SK-N-SH (cell line): ENCODE measurements at regions not wholly inside any gene's neighbourhood (a gene's known extent, or its start where the extent isn't known, plus 50 kb on each side); places are given as distances from the start of the nearest gene placed in this dataset.

Source experiments
- CTCF ChIA-PET: fragments of 300-600, 350-600 bp; formaldehyde crosslinking; extraction: SDS; loops from one replicate; lab custom pipeline; 2021; lab: Yijun Ruan, JAX
- POLR2A ChIA-PET: fragments of 350-600 bp; sonication (Branson Sonifier 250); formaldehyde crosslinking; extraction: SDS; loops from one replicate; lab custom pipeline; 2020; ENCODE audit warnings: antibody characterized with exemption, inconsistent platforms; lab: Yijun Ruan, JAX
- DNase-seq: peaks from one replicate; pipeline ENCODE4 v3.0.0; 2012
- H2AFZ ChIP-seq: fragments of 200-600 bp; sonication (generic); 2 replicates; pipeline ENCODE4 v1.8.1; 2016; ENCODE audit warnings: antibody characterized with exemption, mild to moderate bottlenecking, low read depth
- H3F3A ChIP-seq: fragments of 200-600 bp; sonication (generic); replicated peaks from 2 replicates; pipeline ENCODE3; 2016; ENCODE audit warnings: antibody characterized with exemption, mild to moderate bottlenecking; ENCODE audit not compliant: insufficient read depth
- H3K27ac ChIP-seq, 2 experiments: fragments of 200-500 bp in 1 of 2; fragments of 200-600 bp in 1 of 2; sonication (Bioruptor generic) in 1 of 2; sonication (generic), shearing (Covaris generic) in 1 of 2; 2 replicates each; pipeline versions ENCODE4 v1.5.1 to v1.6.1; 2014 to 2016; ENCODE audit warnings: low read depth in 2 of 2, inconsistent platforms in 1 of 2, low read length in 1 of 2, mild to moderate bottlenecking in 1 of 2, mixed read lengths in 1 of 2
- H3K27me3 ChIP-seq: fragments of 200-600 bp; sonication (generic), shearing (Covaris generic); 2 replicates; pipeline ENCODE4 v1.6.1; 2016; ENCODE audit warnings: mixed run types; ENCODE audit not compliant: insufficient read depth
- H3K36me3 ChIP-seq, 2 experiments: fragments of 200-500 bp in 1 of 2; fragments of 200-600 bp in 1 of 2; sonication (Bioruptor generic) in 1 of 2; sonication (generic) in 1 of 2; replicated peaks in 1 of 2; 2 replicates each; pipeline versions ENCODE3 to v1.5.1; 2014 to 2016; ENCODE audit warnings: low read length in 1 of 2, mild to moderate bottlenecking in 1 of 2; ENCODE audit not compliant: insufficient read depth in 2 of 2, control insufficient read depth in 1 of 2
- H3K4me1 ChIP-seq, 2 experiments: fragments of 200-500 bp in 1 of 2; fragments of 200-600 bp in 1 of 2; sonication (Bioruptor generic) in 1 of 2; sonication (generic), shearing (Covaris generic) in 1 of 2; 2 replicates each; pipeline versions ENCODE4 v1.5.1 to v1.6.1; 2014 to 2016; ENCODE audit warnings: low read depth in 1 of 2, low read length in 1 of 2, mixed run types in 1 of 2; ENCODE audit not compliant: insufficient read depth in 2 of 2, control insufficient read depth in 1 of 2
- H3K4me2 ChIP-seq: fragments of 200-600 bp; sonication (generic), shearing (Covaris generic); 2 replicates; pipeline ENCODE4 v1.6.1; 2017; ENCODE audit warnings: mixed run types
- H3K4me3 ChIP-seq, 2 experiments: fragments of 200-500 bp in 1 of 2; fragments of 200-600 bp in 1 of 2; sonication (Bioruptor generic) in 1 of 2; sonication (generic), shearing (Covaris generic) in 1 of 2; 2 replicates each; pipeline versions ENCODE4 v1.5.1 to v1.8.1; 2014 to 2016; ENCODE audit warnings: low read depth in 2 of 2, inconsistent platforms in 1 of 2, low read length in 1 of 2, mild to moderate bottlenecking in 1 of 2, mixed read lengths in 1 of 2, moderate library complexity in 1 of 2
- H3K79me2 ChIP-seq: fragments of 200-600 bp; sonication (generic); 2 replicates; pipeline ENCODE4 v1.8.1; 2017; ENCODE audit warnings: mild to moderate bottlenecking; ENCODE audit not compliant: insufficient read depth
- H3K9ac ChIP-seq: fragments of 200-600 bp; sonication (generic); 2 replicates; pipeline ENCODE4 v1.6.1; 2017; ENCODE audit warnings: mixed run types
- H3K9me2 ChIP-seq: fragments of 200-600 bp; sonication (generic); 2 replicates; pipeline ENCODE4 v1.6.1; 2017; ENCODE audit warnings: mixed run types
- H3K9me3 ChIP-seq: fragments of 200-600 bp; sonication (generic); 2 replicates; pipeline ENCODE4 v1.6.1; 2017; ENCODE audit warnings: mixed run types, mild to moderate bottlenecking, moderate library complexity
- H4K20me1 ChIP-seq: fragments of 200-600 bp; sonication (generic); 2 replicates; pipeline ENCODE4 v1.6.1; 2017; ENCODE audit warnings: mild to moderate bottlenecking, mixed run types; ENCODE audit not compliant: insufficient read depth
- CHD2 ChIP-seq: fragments of 150-350 bp; IDR thresholded peaks from 2 replicates; pipeline ENCODE4 v1.6.1; 2018; ENCODE audit warnings: low read length; ENCODE audit not compliant: partially characterized antibody
- ELF1 ChIP-seq: IDR thresholded peaks from 2 replicates; pipeline ENCODE4 v1.4.0; 2012
- EP300 ChIP-seq, 2 experiments: IDR thresholded peaks; 2 replicates each; pipeline versions ENCODE4 v1.4.0 to v1.6.1; 2012; ENCODE audit warnings: borderline replicate concordance in 1 of 2, low read depth in 1 of 2, low read length in 1 of 2
- FOXM1 ChIP-seq: IDR thresholded peaks from 2 replicates; pipeline ENCODE4 v1.4.0; 2012; ENCODE audit warnings: low read depth, mild to moderate bottlenecking
- GABPA ChIP-seq: IDR thresholded peaks from 2 replicates; pipeline ENCODE4 v1.4.0; 2012; ENCODE audit warnings: low read depth, mild to moderate bottlenecking
- GATA2 ChIP-seq: sonication (generic); formaldehyde crosslinking; IDR thresholded peaks from 2 replicates; pipeline ENCODE4 v1.5.0; 2020; ENCODE audit warnings: mild to moderate bottlenecking, missing genetic modification reagents
- MEF2A ChIP-seq: IDR thresholded peaks from 2 replicates; pipeline ENCODE4 v1.4.0; 2012; ENCODE audit warnings: low read depth, borderline replicate concordance
- MXI1 ChIP-seq: IDR thresholded peaks from 2 replicates; pipeline ENCODE4 v1.6.1; 2012; ENCODE audit warnings: mild to moderate bottlenecking, low read depth, low read length, improper control_type of control experiment
- RAD21 ChIP-seq: IDR thresholded peaks from 2 replicates; pipeline ENCODE4 v1.6.1; 2012; ENCODE audit warnings: mild to moderate bottlenecking, low read length
- RFX5 ChIP-seq: IDR thresholded peaks from 2 replicates; pipeline ENCODE4 v1.6.1; 2012; ENCODE audit warnings: mild to moderate bottlenecking, improper control_type of control experiment, low read length
- TEAD4 ChIP-seq: IDR thresholded peaks from 2 replicates; pipeline ENCODE4 v1.4.0; 2012; ENCODE audit warnings: mild to moderate bottlenecking, borderline replicate concordance; ENCODE audit not compliant: insufficient read depth
- YY1 ChIP-seq: IDR thresholded peaks from 2 replicates; pipeline ENCODE4 v1.4.0; 2012; ENCODE audit warnings: low read depth, mild to moderate bottlenecking
- WGBS: methylation state at CpG from one replicate; pipeline ENCODE4 v1.1.6; 2017; ENCODE audit warnings: low lambda C conversion rate; 5-methylcytosine and 5-hydroxymethylcytosine counted together
- TF ChIP-seq, protein P1 (sequence below): IDR thresholded peaks from 2 replicates; pipeline ENCODE4 v1.4.0; 2012; ENCODE audit warnings: low read depth
- TF ChIP-seq, protein P2 (sequence below): IDR thresholded peaks from 2 replicates; pipeline ENCODE4 v1.4.0; 2012; ENCODE audit warnings: low read depth, borderline replicate concordance
- TF ChIP-seq, protein P3 (sequence below): fragments of 150-350 bp; IDR thresholded peaks from 2 replicates; pipeline ENCODE4 v1.6.1; 2016; ENCODE audit warnings: mild to moderate bottlenecking, low read depth, low read length
- TF ChIP-seq, protein P4 (sequence below): fragments of 150-350 bp; IDR thresholded peaks from 2 replicates; pipeline ENCODE4 v1.6.1; 2017; ENCODE audit warnings: antibody characterized with exemption, low read length, low read depth, borderline replicate concordance
- TF ChIP-seq, protein P5 (sequence below): IDR thresholded peaks from 2 replicates; pipeline ENCODE4 v1.6.1; 2012; ENCODE audit warnings: mild to moderate bottlenecking, low read depth, low read length, moderate library complexity

DNA sequence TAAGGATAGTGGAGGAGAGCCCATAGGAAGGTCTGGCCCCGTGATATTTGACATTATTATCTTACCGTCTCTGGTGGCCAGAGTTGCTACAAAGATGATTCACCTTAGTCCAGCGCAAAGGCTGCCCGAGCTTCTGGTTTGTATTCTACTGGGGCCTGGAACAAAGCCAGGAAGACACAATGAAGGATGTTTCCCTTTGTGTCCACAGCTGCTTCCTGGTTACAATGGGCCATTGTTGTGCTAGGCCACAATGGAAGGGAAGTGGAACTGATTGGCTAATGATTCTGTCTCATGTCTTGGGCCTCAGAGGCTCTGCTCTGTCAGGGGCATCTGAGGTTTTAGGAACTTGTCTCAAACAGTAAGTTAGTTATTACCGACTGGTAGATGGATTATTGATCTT, 132.2 kb downstream of the TDRD15 start:
- H3K36me3 ChIP-seq: no peaks in the 10 kb centered on the region
- POLR2A ChIA-PET: no interaction called here
- H3K4me3 ChIP-seq: no peak overlapping the region
- TF ChIP-seq RFX5 (no peak), TEAD4 (no peak), MEF2A (no peak), ELF1 (no peak), RAD21 (no peak), GABPA (no peak), GATA2 (CRISPR knock-in tag) (no peak)
- TF ChIP-seq, protein P1, sequence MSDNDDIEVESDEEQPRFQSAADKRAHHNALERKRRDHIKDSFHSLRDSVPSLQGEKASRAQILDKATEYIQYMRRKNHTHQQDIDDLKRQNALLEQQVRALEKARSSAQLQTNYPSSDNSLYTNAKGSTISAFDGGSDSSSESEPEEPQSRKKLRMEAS: no peak
- TF ChIP-seq, protein P2, sequence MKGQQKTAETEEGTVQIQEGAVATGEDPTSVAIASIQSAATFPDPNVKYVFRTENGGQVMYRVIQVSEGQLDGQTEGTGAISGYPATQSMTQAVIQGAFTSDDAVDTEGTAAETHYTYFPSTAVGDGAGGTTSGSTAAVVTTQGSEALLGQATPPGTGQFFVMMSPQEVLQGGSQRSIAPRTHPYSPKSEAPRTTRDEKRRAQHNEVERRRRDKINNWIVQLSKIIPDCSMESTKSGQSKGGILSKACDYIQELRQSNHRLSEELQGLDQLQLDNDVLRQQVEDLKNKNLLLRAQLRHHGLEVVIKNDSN: no peak
- TF ChIP-seq, protein P3, sequence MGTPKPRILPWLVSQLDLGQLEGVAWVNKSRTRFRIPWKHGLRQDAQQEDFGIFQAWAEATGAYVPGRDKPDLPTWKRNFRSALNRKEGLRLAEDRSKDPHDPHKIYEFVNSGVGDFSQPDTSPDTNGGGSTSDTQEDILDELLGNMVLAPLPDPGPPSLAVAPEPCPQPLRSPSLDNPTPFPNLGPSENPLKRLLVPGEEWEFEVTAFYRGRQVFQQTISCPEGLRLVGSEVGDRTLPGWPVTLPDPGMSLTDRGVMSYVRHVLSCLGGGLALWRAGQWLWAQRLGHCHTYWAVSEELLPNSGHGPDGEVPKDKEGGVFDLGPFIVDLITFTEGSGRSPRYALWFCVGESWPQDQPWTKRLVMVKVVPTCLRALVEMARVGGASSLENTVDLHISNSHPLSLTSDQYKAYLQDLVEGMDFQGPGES: no peak
- DNase-seq: no peak
- peaks cover 0 to 25% of the 10 kb centered on the region in 2 experiments; a peak in 2 of 4 replicates for H3K4me1 ChIP-seq
- no peaks in the 10 kb centered on the region for H3K79me2 ChIP-seq
- H3K4me2 ChIP-seq: no peak overlapping the region
- no peaks in the 10 kb centered on the region for H4K20me1 ChIP-seq
- no peak overlapping the region for H2AFZ ChIP-seq
- H3K9ac ChIP-seq: no peak overlapping the region
- H3K9me3 ChIP-seq: no peaks in the 10 kb centered on the region
- no peaks in the 10 kb centered on the region for H3F3A ChIP-seq
- 25% methylated on average over 5 of the region's 5 CpGs for WGBS
- CTCF ChIA-PET: interaction anchor here (1.1 kb wide), 1 partner anchor 50 kb away, joined by 4 read pairs; no protein-coding TSS in a partner anchor
- no peaks in the 10 kb centered on the region for H3K27me3 ChIP-seq
- no peak overlapping the region for H3K27ac ChIP-seq
- no peaks in the 10 kb centered on the region for H3K9me2 ChIP-seq

DNA sequence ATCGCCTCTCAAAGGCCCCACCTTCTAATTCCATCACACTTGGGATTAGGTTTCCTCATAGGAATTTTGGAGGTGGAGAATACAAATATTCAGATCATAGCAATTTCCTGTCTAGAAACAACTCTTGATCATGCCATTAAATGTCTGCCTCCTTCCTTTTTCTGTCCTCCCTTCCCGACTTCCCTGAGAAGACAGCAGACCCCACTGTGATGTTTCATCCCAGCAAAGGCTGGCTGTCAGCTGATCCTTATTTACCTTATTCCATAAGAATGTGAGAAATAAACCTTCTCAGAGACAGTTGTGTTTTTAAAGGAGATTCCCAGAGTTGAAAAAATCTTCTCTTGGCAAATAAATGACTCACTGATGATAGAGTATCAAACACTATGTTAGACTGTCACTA, 133.9 kb downstream of the TDRD15 start:
- Histone ChIP-seq H3K27me3 (no peaks in the 10 kb centered on the region), H3K27ac (peak overlapping the region in 1 of 2 experiments; percentile 45; a peak in 2 of 4 replicates), H3K4me3 (no peak overlapping the region), H3K36me3 (no peaks in the 10 kb centered on the region), H3K4me2 (no peak overlapping the region), H4K20me1 (no peaks in the 10 kb centered on the region), H3K9me3 (no peaks in the 10 kb centered on the region), H2AFZ (no peak overlapping the region), H3K4me1 (peaks cover 0 to 39% of the 10 kb centered on the region in 2 experiments; a peak in 2 of 4 replicates), H3F3A (no peaks in the 10 kb centered on the region), H3K9ac (no peak overlapping the region), H3K9me2 (no peaks in the 10 kb centered on the region)
- 42% methylated on average over 2 of the region's 2 CpGs for WGBS
- ChIA-PET POLR2A (no interaction called here), CTCF (interaction anchor here (0.7 to 1.3 kb wide), 2 partner anchors 12 to 14 kb away, joined by 3 to 6 read pairs; no protein-coding TSS in a partner anchor)
- no peak for DNase-seq
- TF ChIP-seq EP300 (IDR thresholded peaks at IDR 0.05; ENCODE audit: borderline replicate concordance in 1 of 2, low read depth in 1 of 2, low read length in 1 of 2) (no peak), ELF1 (no peak), MXI1 (no peak), YY1 (no peak), FOXM1 (no peak), RAD21 (no peak), CHD2 (no peak)
- TF ChIP-seq, protein P4, sequence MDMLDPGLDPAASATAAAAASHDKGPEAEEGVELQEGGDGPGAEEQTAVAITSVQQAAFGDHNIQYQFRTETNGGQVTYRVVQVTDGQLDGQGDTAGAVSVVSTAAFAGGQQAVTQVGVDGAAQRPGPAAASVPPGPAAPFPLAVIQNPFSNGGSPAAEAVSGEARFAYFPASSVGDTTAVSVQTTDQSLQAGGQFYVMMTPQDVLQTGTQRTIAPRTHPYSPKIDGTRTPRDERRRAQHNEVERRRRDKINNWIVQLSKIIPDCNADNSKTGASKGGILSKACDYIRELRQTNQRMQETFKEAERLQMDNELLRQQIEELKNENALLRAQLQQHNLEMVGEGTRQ: no peak
- TF ChIP-seq, protein P2: no peak
- TF ChIP-seq, protein P5, sequence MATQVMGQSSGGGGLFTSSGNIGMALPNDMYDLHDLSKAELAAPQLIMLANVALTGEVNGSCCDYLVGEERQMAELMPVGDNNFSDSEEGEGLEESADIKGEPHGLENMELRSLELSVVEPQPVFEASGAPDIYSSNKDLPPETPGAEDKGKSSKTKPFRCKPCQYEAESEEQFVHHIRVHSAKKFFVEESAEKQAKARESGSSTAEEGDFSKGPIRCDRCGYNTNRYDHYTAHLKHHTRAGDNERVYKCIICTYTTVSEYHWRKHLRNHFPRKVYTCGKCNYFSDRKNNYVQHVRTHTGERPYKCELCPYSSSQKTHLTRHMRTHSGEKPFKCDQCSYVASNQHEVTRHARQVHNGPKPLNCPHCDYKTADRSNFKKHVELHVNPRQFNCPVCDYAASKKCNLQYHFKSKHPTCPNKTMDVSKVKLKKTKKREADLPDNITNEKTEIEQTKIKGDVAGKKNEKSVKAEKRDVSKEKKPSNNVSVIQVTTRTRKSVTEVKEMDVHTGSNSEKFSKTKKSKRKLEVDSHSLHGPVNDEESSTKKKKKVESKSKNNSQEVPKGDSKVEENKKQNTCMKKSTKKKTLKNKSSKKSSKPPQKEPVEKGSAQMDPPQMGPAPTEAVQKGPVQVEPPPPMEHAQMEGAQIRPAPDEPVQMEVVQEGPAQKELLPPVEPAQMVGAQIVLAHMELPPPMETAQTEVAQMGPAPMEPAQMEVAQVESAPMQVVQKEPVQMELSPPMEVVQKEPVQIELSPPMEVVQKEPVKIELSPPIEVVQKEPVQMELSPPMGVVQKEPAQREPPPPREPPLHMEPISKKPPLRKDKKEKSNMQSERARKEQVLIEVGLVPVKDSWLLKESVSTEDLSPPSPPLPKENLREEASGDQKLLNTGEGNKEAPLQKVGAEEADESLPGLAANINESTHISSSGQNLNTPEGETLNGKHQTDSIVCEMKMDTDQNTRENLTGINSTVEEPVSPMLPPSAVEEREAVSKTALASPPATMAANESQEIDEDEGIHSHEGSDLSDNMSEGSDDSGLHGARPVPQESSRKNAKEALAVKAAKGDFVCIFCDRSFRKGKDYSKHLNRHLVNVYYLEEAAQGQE: no peak
- TF ChIP-seq, all 33 proteins: peak for 0
- H3K79me2 ChIP-seq: no peaks in the 10 kb centered on the region
